ENCODE measurements at regions not wholly inside any gene's neighbourhood (a gene's known extent, or its start where the extent isn't known, plus 50 kb on each side); places are given as distances from the start of the nearest gene placed in this dataset.

- H3K9me2 ChIP-seq (replicated peaks; ENCODE audit: insufficient read depth): no peaks in the 10 kb centered on the region
- H2AFZ ChIP-seq: no peak overlapping the region
- H3K4me2 ChIP-seq: no peak overlapping the region
- no peaks in the 10 kb centered on the region for H3K36me3 ChIP-seq (replicated peaks; ENCODE audit: insufficient read depth, low read depth)
- H3K79me2 ChIP-seq: no peaks in the 10 kb centered on the region
- H3K4me1 ChIP-seq (ENCODE audit: insufficient read depth): no peaks in the 10 kb centered on the region
- no peaks in the 10 kb centered on the region for H3K27me3 ChIP-seq
- H3K9me3 ChIP-seq (ENCODE audit: low read depth): no peaks in the 10 kb centered on the region
- no peak for TF ChIP-seq EZH2phosphoT487 (IDR thresholded peaks at IDR 0.05; ENCODE audit: low read depth, severe bottlenecking, unreplicated experiment)
- TF ChIP-seq EZH2 (IDR thresholded peaks at IDR 0.05; ENCODE audit: borderline replicate concordance): no peak
- no peak for TF ChIP-seq CTCF (IDR thresholded peaks at IDR 0.05; ENCODE audit: poor library complexity)
- no peaks in the 10 kb centered on the region for H4K20me1 ChIP-seq (ENCODE audit: insufficient read depth, poor library complexity, severe bottlenecking)
- H3K27ac ChIP-seq: no peak overlapping the region
- no peak for DNase-seq (ENCODE audit: low spot score)
- H3K4me3 ChIP-seq: no peak overlapping the region
- 83% methylated on average over 1 of the region's 1 CpG for WGBS (ENCODE audit: low lambda C conversion rate, missing lambda C conversion rate)
Measured at GRCh38 chr5:105956456-105957196, 1714.1 kb downstream of the EFNA5 start.

- no peaks in the 10 kb centered on the region for H3K9me3 ChIP-seq (ENCODE audit: low read depth)
- H3K79me2 ChIP-seq: no peaks in the 10 kb centered on the region
- WGBS (ENCODE audit: low lambda C conversion rate, missing lambda C conversion rate): 86% methylated on average over 3 of the region's 3 CpGs
- TF ChIP-seq EZH2phosphoT487 (IDR thresholded peaks at IDR 0.05; ENCODE audit: low read depth, severe bottlenecking, unreplicated experiment) (no peak), CTCF (IDR thresholded peaks at IDR 0.05; ENCODE audit: poor library complexity) (no peak), EZH2 (IDR thresholded peaks at IDR 0.05; ENCODE audit: borderline replicate concordance) (no peak)
- no peak overlapping the region for H3K4me2 ChIP-seq
- H3K4me1 ChIP-seq (ENCODE audit: insufficient read depth): no peaks in the 10 kb centered on the region
- no peak overlapping the region for H3K4me3 ChIP-seq
- no peaks in the 10 kb centered on the region for H4K20me1 ChIP-seq (ENCODE audit: insufficient read depth, poor library complexity, severe bottlenecking)
- no peak overlapping the region for H3K27ac ChIP-seq
- DNase-seq (ENCODE audit: low spot score): no peak
- no peaks in the 10 kb centered on the region for H3K27me3 ChIP-seq
- H3K9me2 ChIP-seq (replicated peaks; ENCODE audit: insufficient read depth): no peaks in the 10 kb centered on the region
- H3K36me3 ChIP-seq (replicated peaks; ENCODE audit: insufficient read depth, low read depth): no peaks in the 10 kb centered on the region
- H2AFZ ChIP-seq: no peak overlapping the region
Measured at GRCh38 chr5:105954341-105954740, 1716.4 kb downstream of the EFNA5 start.

- H3K27me3 ChIP-seq: no peaks in the 10 kb centered on the region
Measured at GRCh38 chr5:105953616-105954015, 1717.1 kb downstream of the EFNA5 start.

More at GRCh38 chr5:105953616-105954015, 1717.1 kb downstream of the EFNA5 start:
- Histone ChIP-seq H3K9me3 (ENCODE audit: low read depth) (no peaks in the 10 kb centered on the region), H3K4me3 (no peak overlapping the region), H3K4me1 (ENCODE audit: insufficient read depth) (no peaks in the 10 kb centered on the region), H2AFZ (no peak overlapping the region), H3K36me3 (replicated peaks; ENCODE audit: insufficient read depth, low read depth) (no peaks in the 10 kb centered on the region), H3K9me2 (replicated peaks; ENCODE audit: insufficient read depth) (no peaks in the 10 kb centered on the region), H4K20me1 (ENCODE audit: insufficient read depth, poor library complexity, severe bottlenecking) (no peaks in the 10 kb centered on the region), H3K27ac (no peak overlapping the region), H3K4me2 (no peak overlapping the region), H3K79me2 (no peaks in the 10 kb centered on the region)
- DNase-seq (ENCODE audit: low spot score): no peak
- WGBS (ENCODE audit: low lambda C conversion rate, missing lambda C conversion rate): 85% methylated on average over 3 of the region's 3 CpGs
- TF ChIP-seq CTCF (IDR thresholded peaks at IDR 0.05; ENCODE audit: poor library complexity) (no peak), EZH2 (IDR thresholded peaks at IDR 0.05; ENCODE audit: borderline replicate concordance) (no peak), EZH2phosphoT487 (IDR thresholded peaks at IDR 0.05; ENCODE audit: low read depth, severe bottlenecking, unreplicated experiment) (no peak)
